GM19328 (cell line): ENCODE measurements at regions not wholly inside any gene's neighbourhood (a gene's known extent, or its start where the extent isn't known, plus 50 kb on each side); places are given as distances from the start of the nearest gene placed in this dataset.

Experiments
- ATAC-seq: cut with Tn5 transposase; IDR thresholded peaks from one replicate; pipeline ENCODE4 v1.9.1; 2021; ENCODE audit warnings: mild to moderate bottlenecking, moderate library complexity; ENCODE audit not compliant: unreplicated experiment

- no peak for ATAC-seq
Observed at GRCh38 chr13:107516517-107516916, 698.8 kb downstream of the LIG4 start.

- no peak for ATAC-seq
Observed at GRCh38 chr13:107512551-107512950, 702.8 kb downstream of the LIG4 start.

- ATAC-seq: no peak
Observed at GRCh38 chr13:107497661-107498060, 717.7 kb downstream of the LIG4 start.

- ATAC-seq: no peak
Observed at GRCh38 chr13:107493266-107493665, 722.1 kb downstream of the LIG4 start.

- no peak for ATAC-seq
Observed at GRCh38 chr13:107482688-107483087, 732.6 kb downstream of the LIG4 start.

- ATAC-seq: no peak
Observed at GRCh38 chr13:107480130-107480529, 735.2 kb downstream of the LIG4 start.

- ATAC-seq: no peak
Observed at GRCh38 chr13:107477772-107478379, 737.5 kb downstream of the LIG4 start.

- ATAC-seq: no peak
Observed at GRCh38 chr13:107475753-107476453, 739.4 kb downstream of the LIG4 start.

GRCh38 chr13:107473253-107473652 lies 742.1 kb downstream of the LIG4 start:
- no peak for ATAC-seq

- no peak for ATAC-seq
Observed at GRCh38 chr13:107466326-107467099, 748.8 kb downstream of the LIG4 start.

GRCh38 chr13:107462501-107462900 lies 752.8 kb downstream of the LIG4 start:
- no peak for ATAC-seq

- no peak for ATAC-seq
Observed at GRCh38 chr13:107461751-107462150, 753.6 kb downstream of the LIG4 start.

GRCh38 chr13:107459430-107459829 lies 755.9 kb downstream of the LIG4 start:
- no peak for ATAC-seq

GRCh38 chr13:107458269-107458668 lies 757.1 kb downstream of the LIG4 start:
- no peak for ATAC-seq

GRCh38 chr13:107457686-107458085 lies 757.6 kb downstream of the LIG4 start:
- no peak for ATAC-seq

GRCh38 chr13:107456431-107456830 lies 758.9 kb downstream of the LIG4 start:
- no peak for ATAC-seq

GRCh38 chr13:107452833-107453232 lies 762.5 kb downstream of the LIG4 start:
- no peak for ATAC-seq

- no peak for ATAC-seq
Observed at GRCh38 chr13:107450931-107451330, 764.4 kb downstream of the LIG4 start.

- ATAC-seq: no peak
Observed at GRCh38 chr13:107450431-107450830, 764.9 kb downstream of the LIG4 start.

GRCh38 chr13:107447591-107447990 lies 767.7 kb downstream of the LIG4 start:
- no peak for ATAC-seq

GRCh38 chr13:107441279-107441678 lies 774.1 kb downstream of the LIG4 start:
- no peak for ATAC-seq

GRCh38 chr13:107438251-107438650 lies 777.1 kb downstream of the LIG4 start:
- ATAC-seq: no peak
